ENCODE measurements at regions not wholly inside any gene's neighbourhood (a gene's known extent, or its start where the extent isn't known, plus 50 kb on each side); places are given as distances from the start of the nearest gene placed in this dataset.
"Not testable (repeated sequence)": the region's sequence is repeated elsewhere in the genome, so short reads cannot be mapped to it uniquely, and the experiment has no call there.

GRCh38 chr18:57882465-57882864, 79.3 kb upstream of the ATP8B1 start:
- in situ Hi-C loops (cut with MboI; ENCODE audit: low pct_unique_long_range_greater_than_20kb, low sequenced_read_pairs, unreplicated experiment): loop anchor here (10.0 kb wide), 1 partner anchor 232 kb away; no protein-coding TSS in a partner anchor
- TF ChIP-seq, protein P1, sequence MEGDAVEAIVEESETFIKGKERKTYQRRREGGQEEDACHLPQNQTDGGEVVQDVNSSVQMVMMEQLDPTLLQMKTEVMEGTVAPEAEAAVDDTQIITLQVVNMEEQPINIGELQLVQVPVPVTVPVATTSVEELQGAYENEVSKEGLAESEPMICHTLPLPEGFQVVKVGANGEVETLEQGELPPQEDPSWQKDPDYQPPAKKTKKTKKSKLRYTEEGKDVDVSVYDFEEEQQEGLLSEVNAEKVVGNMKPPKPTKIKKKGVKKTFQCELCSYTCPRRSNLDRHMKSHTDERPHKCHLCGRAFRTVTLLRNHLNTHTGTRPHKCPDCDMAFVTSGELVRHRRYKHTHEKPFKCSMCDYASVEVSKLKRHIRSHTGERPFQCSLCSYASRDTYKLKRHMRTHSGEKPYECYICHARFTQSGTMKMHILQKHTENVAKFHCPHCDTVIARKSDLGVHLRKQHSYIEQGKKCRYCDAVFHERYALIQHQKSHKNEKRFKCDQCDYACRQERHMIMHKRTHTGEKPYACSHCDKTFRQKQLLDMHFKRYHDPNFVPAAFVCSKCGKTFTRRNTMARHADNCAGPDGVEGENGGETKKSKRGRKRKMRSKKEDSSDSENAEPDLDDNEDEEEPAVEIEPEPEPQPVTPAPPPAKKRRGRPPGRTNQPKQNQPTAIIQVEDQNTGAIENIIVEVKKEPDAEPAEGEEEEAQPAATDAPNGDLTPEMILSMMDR (IDR thresholded peaks at IDR 0.05; ENCODE audit: extremely low read depth, insufficient read depth, missing control alignments): no peak
- no peak for DNase-seq (ENCODE audit: low spot score)

DNA sequence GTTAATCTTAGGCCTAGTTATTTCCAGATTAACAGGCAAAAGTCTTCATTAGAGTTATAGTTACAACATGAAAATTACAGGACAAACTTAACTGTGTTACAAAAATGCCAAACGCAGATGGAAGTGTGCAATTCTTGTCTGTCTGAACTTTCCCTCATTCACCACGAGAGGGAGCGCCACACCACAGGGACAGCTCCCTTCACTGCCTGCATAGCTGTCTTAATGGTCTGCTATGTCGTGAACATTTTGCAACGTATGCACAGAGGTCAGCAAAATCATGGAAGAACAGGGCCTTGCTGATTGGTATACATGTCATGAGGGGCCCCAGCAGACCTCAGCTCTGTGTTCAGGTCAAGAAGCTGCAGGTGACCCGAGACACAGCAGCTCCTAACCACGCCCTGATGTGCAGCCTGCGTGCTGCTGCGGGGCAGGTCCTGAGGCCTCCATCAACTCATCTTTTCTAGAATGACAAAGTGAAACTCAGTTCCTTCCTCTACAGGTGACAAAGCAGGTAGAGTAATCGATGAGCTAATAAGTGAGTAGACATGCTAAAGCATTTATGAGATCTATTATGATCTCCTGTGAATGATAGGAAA, 78.8 kb upstream of the ATP8B1 start:
- TF ChIP-seq, protein P1 (IDR thresholded peaks at IDR 0.05; ENCODE audit: extremely low read depth, insufficient read depth, missing control alignments): peak; percentile 94
- DNase-seq (ENCODE audit: low spot score): peak; percentile 55
- in situ Hi-C loops (cut with MboI; ENCODE audit: low pct_unique_long_range_greater_than_20kb, low sequenced_read_pairs, unreplicated experiment): loop anchor here (10.0 kb wide), 1 partner anchor 233 kb away; no protein-coding TSS in a partner anchor

DNA sequence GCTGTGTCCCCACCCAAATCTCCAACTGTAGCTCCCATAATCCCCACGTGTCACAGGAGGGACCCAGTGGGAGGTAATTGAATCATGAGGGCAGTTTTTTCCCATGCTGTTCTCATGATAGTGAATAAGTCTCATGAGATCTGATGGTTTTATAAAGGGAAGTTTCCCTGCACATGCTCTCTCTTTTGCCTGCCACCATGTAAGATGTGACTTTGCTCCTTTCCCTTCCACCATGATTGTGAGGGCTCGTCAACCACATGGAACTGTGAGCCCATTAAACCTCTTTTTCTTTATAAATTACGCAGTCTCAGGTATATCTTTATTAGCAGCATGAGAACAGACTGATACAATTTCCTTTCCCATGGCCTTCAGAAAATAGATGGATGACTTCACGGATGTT, 76.8 kb upstream of the ATP8B1 start:
- DNase-seq (ENCODE audit: low spot score): not testable (repeated sequence)
- in situ Hi-C loops (cut with MboI; ENCODE audit: low pct_unique_long_range_greater_than_20kb, low sequenced_read_pairs, unreplicated experiment): loop anchor here (10.0 kb wide), 1 partner anchor 235 kb away; no protein-coding TSS in a partner anchor

GRCh38 chr18:57869221-57869620, 66.1 kb upstream of the ATP8B1 start:
- TF ChIP-seq, protein P1 (IDR thresholded peaks at IDR 0.05; ENCODE audit: extremely low read depth, insufficient read depth, missing control alignments): no peak
- in situ Hi-C loops (cut with MboI; ENCODE audit: low pct_unique_long_range_greater_than_20kb, low sequenced_read_pairs, unreplicated experiment): no loop called here
- DNase-seq (ENCODE audit: low spot score): no peak

GRCh38 chr18:57866355-57866754, 63.2 kb upstream of the ATP8B1 start:
- in situ Hi-C loops (cut with MboI; ENCODE audit: low pct_unique_long_range_greater_than_20kb, low sequenced_read_pairs, unreplicated experiment): no loop called here
- TF ChIP-seq, protein P1 (IDR thresholded peaks at IDR 0.05; ENCODE audit: extremely low read depth, insufficient read depth, missing control alignments): no peak
- DNase-seq (ENCODE audit: low spot score): no peak

GRCh38 chr18:57864615-57865121, 61.6 kb upstream of the ATP8B1 start:
- TF ChIP-seq, protein P1 (IDR thresholded peaks at IDR 0.05; ENCODE audit: extremely low read depth, insufficient read depth, missing control alignments): no peak
- in situ Hi-C loops (cut with MboI; ENCODE audit: low pct_unique_long_range_greater_than_20kb, low sequenced_read_pairs, unreplicated experiment): no loop called here
- DNase-seq (ENCODE audit: low spot score): no peak

DNA sequence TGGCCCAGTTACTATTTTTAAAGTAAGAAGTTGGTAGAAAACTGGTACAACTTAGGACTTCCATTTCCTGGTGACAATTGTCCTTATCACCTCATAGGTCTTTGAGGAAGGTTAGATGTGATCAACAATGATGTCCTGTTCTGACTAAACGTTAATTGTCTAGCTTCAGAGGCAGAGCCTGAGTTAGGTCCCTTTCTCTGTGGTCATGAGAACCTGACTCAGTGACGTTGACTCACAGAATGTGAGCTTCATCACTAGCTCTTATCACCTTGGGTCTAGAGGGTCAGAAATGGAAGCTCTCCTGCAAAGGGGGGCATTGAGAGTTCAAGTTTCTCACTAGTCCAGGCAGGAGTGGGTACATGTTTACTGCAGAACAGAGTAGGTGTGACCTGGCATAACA, 60.6 kb upstream of the ATP8B1 start:
- TF ChIP-seq, protein P1 (IDR thresholded peaks at IDR 0.05; ENCODE audit: extremely low read depth, insufficient read depth, missing control alignments): no peak
- no peak for DNase-seq (ENCODE audit: low spot score)
- in situ Hi-C loops (cut with MboI; ENCODE audit: low pct_unique_long_range_greater_than_20kb, low sequenced_read_pairs, unreplicated experiment): no loop called here

Data from GM13977 (cell line).